AG09309 (cell line): ENCODE measurements at regions not wholly inside any gene's neighbourhood (a gene's known extent, or its start where the extent isn't known, plus 50 kb on each side); places are given as distances from the start of the nearest gene placed in this dataset.

Source experiments
- DNase-seq: peaks from one replicate; pipeline ENCODE4 v3.0.0-alpha.2; 2010; ENCODE audit warnings: low read depth
- H3K4me3 ChIP-seq: 2 replicates; pipeline ENCODE4 v1.5.1; 2011; ENCODE audit warnings: mild to moderate bottlenecking, low read depth, low read length, moderate library complexity; ENCODE audit not compliant: control insufficient read depth
- TF ChIP-seq, protein P1 (sequence below): IDR thresholded peaks from 2 replicates; pipeline ENCODE4 v1.5.1; 2011; ENCODE audit warnings: mild to moderate bottlenecking, low read depth, low read length, inconsistent platforms; ENCODE audit not compliant: insufficient read depth, control insufficient read depth; ENCODE audit errors: missing control alignments

DNA sequence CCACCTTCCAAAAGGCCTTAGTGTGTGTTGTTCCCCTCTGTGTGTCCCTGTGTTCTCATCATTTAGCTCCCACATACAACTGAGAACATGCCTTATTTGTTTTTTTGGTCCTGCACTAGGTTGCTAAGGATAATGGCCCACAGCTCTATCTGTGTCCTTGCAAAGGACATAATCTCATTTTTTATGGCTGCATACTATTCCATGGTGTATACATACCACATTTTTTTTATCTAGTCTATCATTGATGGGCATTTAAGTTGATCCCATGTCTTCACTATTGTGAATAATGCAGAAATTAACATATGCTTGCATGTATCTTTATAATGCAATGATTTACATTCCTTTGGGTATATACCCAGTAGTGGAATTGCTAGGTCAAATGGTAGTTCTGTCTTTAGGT, 645.7 kb downstream of the PDCD6IP start:
- H3K4me3 ChIP-seq, result no peak overlapping the region
- TF ChIP-seq, protein P1, sequence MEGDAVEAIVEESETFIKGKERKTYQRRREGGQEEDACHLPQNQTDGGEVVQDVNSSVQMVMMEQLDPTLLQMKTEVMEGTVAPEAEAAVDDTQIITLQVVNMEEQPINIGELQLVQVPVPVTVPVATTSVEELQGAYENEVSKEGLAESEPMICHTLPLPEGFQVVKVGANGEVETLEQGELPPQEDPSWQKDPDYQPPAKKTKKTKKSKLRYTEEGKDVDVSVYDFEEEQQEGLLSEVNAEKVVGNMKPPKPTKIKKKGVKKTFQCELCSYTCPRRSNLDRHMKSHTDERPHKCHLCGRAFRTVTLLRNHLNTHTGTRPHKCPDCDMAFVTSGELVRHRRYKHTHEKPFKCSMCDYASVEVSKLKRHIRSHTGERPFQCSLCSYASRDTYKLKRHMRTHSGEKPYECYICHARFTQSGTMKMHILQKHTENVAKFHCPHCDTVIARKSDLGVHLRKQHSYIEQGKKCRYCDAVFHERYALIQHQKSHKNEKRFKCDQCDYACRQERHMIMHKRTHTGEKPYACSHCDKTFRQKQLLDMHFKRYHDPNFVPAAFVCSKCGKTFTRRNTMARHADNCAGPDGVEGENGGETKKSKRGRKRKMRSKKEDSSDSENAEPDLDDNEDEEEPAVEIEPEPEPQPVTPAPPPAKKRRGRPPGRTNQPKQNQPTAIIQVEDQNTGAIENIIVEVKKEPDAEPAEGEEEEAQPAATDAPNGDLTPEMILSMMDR, result no peak
- no peak for DNase-seq

- H3K4me3 ChIP-seq, result no peak overlapping the region
- TF ChIP-seq, protein P1, result no peak
- DNase-seq, result no peak
Observed at GRCh38 chr3:34449305-34449704, 650.9 kb downstream of the PDCD6IP start.

DNA sequence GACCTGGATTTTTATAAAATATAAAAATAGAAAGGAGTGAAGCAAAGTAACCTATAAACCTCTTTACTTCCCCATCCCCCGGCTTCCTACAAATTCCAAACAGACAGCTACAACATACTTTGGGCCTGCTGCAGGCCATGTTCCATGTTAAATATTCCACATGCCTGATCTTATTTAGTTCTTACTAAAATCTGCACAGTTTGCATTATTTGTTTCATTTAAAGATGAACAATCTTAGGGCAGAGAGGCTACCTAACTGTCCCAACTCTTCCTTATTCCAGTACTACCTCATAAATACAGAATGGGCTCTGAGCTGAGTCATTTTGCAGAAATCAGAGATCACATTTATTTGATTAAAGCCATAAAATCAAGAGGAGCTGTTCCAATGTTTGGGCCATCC, 665.0 kb downstream of the PDCD6IP start:
- no peak overlapping the region for H3K4me3 ChIP-seq
- TF ChIP-seq, protein P1, result no peak
- no peak for DNase-seq

DNA sequence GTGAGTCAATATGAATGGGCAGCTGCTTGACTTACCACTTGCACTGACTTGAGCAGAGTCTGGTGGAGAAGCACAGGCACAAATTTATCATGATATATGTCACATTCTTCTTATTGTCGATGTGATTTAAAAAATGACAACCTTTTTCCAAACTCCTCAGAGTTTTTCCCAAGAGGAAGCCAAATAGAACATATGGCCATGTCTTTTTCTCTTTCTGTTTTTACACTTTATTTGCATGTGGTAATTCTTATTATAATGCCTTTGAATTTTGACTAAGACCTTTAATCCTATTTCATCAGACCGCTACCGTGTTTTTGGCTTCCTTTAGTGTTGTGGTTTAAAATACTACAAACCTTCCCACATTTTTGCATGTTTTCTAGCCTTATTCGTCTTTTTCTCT, 666.2 kb downstream of the PDCD6IP start:
- DNase-seq, result no peak
- H3K4me3 ChIP-seq, result no peak overlapping the region
- TF ChIP-seq, protein P1, result no peak

- no peak overlapping the region for H3K4me3 ChIP-seq
- no peak for DNase-seq
- TF ChIP-seq, protein P1, result no peak
Observed at GRCh38 chr3:34475851-34476250, 677.4 kb downstream of the PDCD6IP start.

DNA sequence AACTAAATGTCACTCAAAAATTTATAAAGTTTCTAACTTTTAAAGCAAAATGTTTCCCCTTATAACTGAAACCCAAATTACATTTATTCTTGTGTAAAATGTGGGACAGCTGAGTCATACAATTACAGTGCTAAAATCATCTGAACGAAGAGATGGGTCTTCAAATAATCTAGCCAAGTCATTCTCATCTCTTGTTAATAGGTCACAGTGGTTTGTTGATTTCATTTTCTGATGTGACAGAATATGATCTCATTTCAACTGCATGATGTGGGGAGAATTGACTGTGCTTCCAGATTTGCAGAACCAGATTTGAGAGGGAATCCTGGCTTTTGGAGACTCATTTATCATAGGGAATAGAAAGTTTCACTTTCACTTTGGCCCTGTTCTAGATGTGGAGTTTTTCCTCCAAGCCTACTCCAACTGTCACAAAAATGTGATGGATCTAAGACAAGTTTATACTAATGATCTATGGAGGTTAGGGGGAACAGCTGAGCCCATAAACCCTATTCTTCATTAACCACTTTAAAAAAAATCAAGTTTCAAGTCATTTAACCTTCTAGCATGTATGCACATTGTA, 685.0 kb downstream of the PDCD6IP start:
- TF ChIP-seq, protein P1, result no peak
- no peak overlapping the region for H3K4me3 ChIP-seq
- DNase-seq, result no peak

- no peak for DNase-seq
- H3K4me3 ChIP-seq, result no peak overlapping the region
- TF ChIP-seq, protein P1, result no peak
Observed at GRCh38 chr3:34504366-34504765, 705.9 kb downstream of the PDCD6IP start.
